ENCODE measurements at regions not wholly inside any gene's neighbourhood (a gene's known extent, or its start where the extent isn't known, plus 50 kb on each side); places are given as distances from the start of the nearest gene placed in this dataset.
A peak's percentile ranks its signal among the peaks of the same experiment; 100 is the strongest.

DNA sequence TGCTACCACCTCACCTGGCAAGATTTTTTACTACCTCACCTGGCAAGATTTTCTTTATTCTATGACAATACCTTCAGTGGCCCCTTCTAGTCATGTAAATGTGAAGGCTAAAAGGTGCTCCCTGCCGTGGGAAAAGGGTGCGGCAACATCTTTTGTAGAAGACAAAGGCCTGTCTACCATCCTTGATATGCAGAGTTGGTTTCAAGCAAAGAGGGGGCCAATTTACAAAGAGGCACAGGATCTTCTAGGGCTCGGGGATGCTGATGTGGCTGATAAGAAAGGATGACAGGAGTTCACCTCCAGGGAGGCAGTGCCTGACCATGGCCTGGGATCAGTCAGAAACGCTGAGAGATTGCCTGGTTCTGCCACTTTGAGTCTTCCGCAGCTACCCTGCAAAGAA, 165.4 kb upstream of the SLC1A4 start (continued):
- TF ChIP-seq KDM4A (IDR thresholded peaks at IDR 0.05; ENCODE audit: low read depth, low read length, severe bottlenecking) (no peak), CREB1 (IDR thresholded peaks at IDR 0.05) (no peak), POU5F1 (IDR thresholded peaks at IDR 0.05; ENCODE audit: low read depth, low read length) (0 out of 2 replicates have a peak, but pooled peaks have one; percentile 29), SP4 (IDR thresholded peaks at IDR 0.05; ENCODE audit: low read length) (0 out of 2 replicates have a peak, but pooled peaks have one; percentile 60), HDAC2 (IDR thresholded peaks at IDR 0.05; ENCODE audit: borderline replicate concordance in 1 of 2, low read depth in 2 of 2, low read length in 2 of 2) (0 out of 4 replicates have a peak, but pooled peaks of 1 of the 2 experiments have one; percentile 27)

Measured in H1 (cell line).